HCT116 (cell line): ENCODE measurements at regions not wholly inside any gene's neighbourhood (a gene's known extent, or its start where the extent isn't known, plus 50 kb on each side); places are given as distances from the start of the nearest gene placed in this dataset.

Experiments used
- ATF3 ChIP-seq: IDR thresholded peaks from 2 replicates; pipeline ENCODE4 v1.6.1; 2012
- CEBPB ChIP-seq: IDR thresholded peaks from 2 replicates; pipeline ENCODE4 v1.6.1; 2012; ENCODE audit warnings: low read depth
- ELF1 ChIP-seq: IDR thresholded peaks from 2 replicates; pipeline ENCODE4 v1.6.1; 2012; ENCODE audit warnings: low read depth, borderline replicate concordance
- EZH2 ChIP-seq: fragments of 200-600 bp; sonication (generic); IDR thresholded peaks from 2 replicates; pipeline ENCODE4 v1.6.1; 2017; ENCODE audit warnings: antibody characterized with exemption, mixed run types
- POLR2A ChIP-seq: IDR thresholded peaks from 2 replicates; pipeline ENCODE4 v1.7.0; 2011; ENCODE audit warnings: borderline replicate concordance; ENCODE audit not compliant: insufficient read depth, insufficient read length; ENCODE audit errors: extremely low read depth
- POLR2AphosphoS5 ChIP-seq: IDR thresholded peaks from 2 replicates; pipeline ENCODE4 v1.6.1; 2011; ENCODE audit warnings: mild to moderate bottlenecking, low read depth, low read length, moderate library complexity
- SP1 ChIP-seq: IDR thresholded peaks from 2 replicates; pipeline ENCODE4 v1.6.1; 2012; ENCODE audit warnings: low read depth
- TCF7L2 ChIP-seq: IDR thresholded peaks from 2 replicates; pipeline ENCODE4 v1.7.0; 2011; ENCODE audit warnings: borderline replicate concordance, inconsistent platforms; ENCODE audit not compliant: insufficient read depth, insufficient read length; ENCODE audit errors: extremely low read depth
- YY1 ChIP-seq: IDR thresholded peaks from 2 replicates; pipeline ENCODE4 v1.6.1; 2011; ENCODE audit warnings: low read length, low read depth, moderate library complexity, mild to moderate bottlenecking; ENCODE audit not compliant: insufficient replicate concordance; ENCODE audit errors: extremely low read depth
- ZBTB33 ChIP-seq: IDR thresholded peaks from 2 replicates; pipeline ENCODE4 v1.6.1; 2011; ENCODE audit warnings: mild to moderate bottlenecking, low read length, moderate library complexity; ENCODE audit not compliant: insufficient replicate concordance; ENCODE audit errors: extremely low read depth
- TF ChIP-seq, protein P1 (sequence below), 3 experiments: fragments of 200-600 bp in 1 of 3; sonication (generic) in 1 of 3; IDR thresholded peaks in 2 of 3; conservative IDR thresholded peaks in 1 of 3; 2 replicates each; pipeline ENCODE4 v1.5.1; 2012 to 2017; ENCODE audit warnings: low read depth in 2 of 3, low read length in 2 of 3, antibody characterized with exemption in 1 of 3, borderline replicate concordance in 1 of 3, control low read depth in 1 of 3, mild to moderate bottlenecking in 1 of 3, mixed read lengths in 1 of 3, mixed run types in 1 of 3, moderate library complexity in 1 of 3; ENCODE audit not compliant: insufficient read depth in 1 of 3

DNA sequence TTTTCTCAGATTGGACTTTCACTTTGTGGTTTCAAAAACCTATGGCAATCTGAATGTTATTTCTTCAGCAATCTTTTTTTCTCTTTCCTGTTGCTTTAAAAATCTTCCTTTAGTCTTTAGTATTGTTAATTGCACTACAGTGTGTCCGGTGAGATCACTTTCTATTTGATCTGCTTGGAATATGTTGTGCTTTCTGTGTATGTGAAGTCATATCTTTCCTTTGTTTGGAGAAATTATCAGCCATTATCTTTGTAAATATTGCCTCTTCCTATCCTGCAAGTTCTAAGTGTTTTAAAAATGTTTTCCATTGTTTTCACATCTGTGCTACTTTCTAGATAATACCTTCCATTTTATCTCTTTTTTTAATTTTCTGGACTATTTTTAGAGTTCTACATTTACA lies 171.4 kb upstream of the PRSS16 start:
- TF ChIP-seq, protein P1, sequence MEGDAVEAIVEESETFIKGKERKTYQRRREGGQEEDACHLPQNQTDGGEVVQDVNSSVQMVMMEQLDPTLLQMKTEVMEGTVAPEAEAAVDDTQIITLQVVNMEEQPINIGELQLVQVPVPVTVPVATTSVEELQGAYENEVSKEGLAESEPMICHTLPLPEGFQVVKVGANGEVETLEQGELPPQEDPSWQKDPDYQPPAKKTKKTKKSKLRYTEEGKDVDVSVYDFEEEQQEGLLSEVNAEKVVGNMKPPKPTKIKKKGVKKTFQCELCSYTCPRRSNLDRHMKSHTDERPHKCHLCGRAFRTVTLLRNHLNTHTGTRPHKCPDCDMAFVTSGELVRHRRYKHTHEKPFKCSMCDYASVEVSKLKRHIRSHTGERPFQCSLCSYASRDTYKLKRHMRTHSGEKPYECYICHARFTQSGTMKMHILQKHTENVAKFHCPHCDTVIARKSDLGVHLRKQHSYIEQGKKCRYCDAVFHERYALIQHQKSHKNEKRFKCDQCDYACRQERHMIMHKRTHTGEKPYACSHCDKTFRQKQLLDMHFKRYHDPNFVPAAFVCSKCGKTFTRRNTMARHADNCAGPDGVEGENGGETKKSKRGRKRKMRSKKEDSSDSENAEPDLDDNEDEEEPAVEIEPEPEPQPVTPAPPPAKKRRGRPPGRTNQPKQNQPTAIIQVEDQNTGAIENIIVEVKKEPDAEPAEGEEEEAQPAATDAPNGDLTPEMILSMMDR (IDR thresholded peaks at IDR 0.05 in 2 of 3, conservative IDR thresholded peaks at IDR 0.05 in 1 of 3; ENCODE audit: borderline replicate concordance in 1 of 3, insufficient read depth in 1 of 3, low read depth in 2 of 3, low read length in 2 of 3): no peak
- TF ChIP-seq POLR2A (no peak), YY1 (no peak), ZBTB33 (no peak), POLR2AphosphoS5 (no peak), CEBPB (no peak), TCF7L2 (no peak), ELF1 (no peak), EZH2 (no peak), ATF3 (no peak), SP1 (no peak)
